Activated CD4-positive, alpha-beta memory T cell treated with anti-CD3 and anti-CD28 coated beads for 36 hours (primary cell): ENCODE measurements at regions not wholly inside any gene's neighbourhood (a gene's known extent, or its start where the extent isn't known, plus 50 kb on each side); places are given as distances from the start of the nearest gene placed in this dataset.

ENCODE experiments used
- CTCF ChIA-PET: fragments of 350-600 bp; sonication (Branson Sonifier 250); formaldehyde crosslinking; loops from one replicate; lab custom pipeline; 2021; ENCODE audit warnings: antibody characterized with exemption, inconsistent platforms; lab: Charles Lee
- POLR2A ChIA-PET: fragments of 350-600 bp; sonication (Branson Sonifier 250); formaldehyde crosslinking; loops from one replicate; lab custom pipeline; 2021; ENCODE audit warnings: antibody characterized with exemption; lab: Charles Lee
- DNase-seq: peaks from one replicate; pipeline ENCODE4 v3.0.0-alpha.2; 2020
- H3K27ac Mint-ChIP-seq: one replicate; pipeline ENCODE4 v1.8.0; 2021; ENCODE audit warnings: mixed read lengths
- H3K27me3 Mint-ChIP-seq: one replicate; pipeline ENCODE4 v1.8.0; 2021; ENCODE audit warnings: mixed read lengths
- H3K36me3 Mint-ChIP-seq: one replicate; pipeline ENCODE4 v1.8.0; 2021; ENCODE audit warnings: mixed read lengths
- H3K4me1 Mint-ChIP-seq: one replicate; pipeline ENCODE4 v1.8.0; 2021; ENCODE audit warnings: low read depth, mixed read lengths
- H3K4me3 Mint-ChIP-seq: one replicate; pipeline ENCODE4 v1.8.0; 2021; ENCODE audit warnings: mild to moderate bottlenecking, mixed read lengths
- H3K9me3 Mint-ChIP-seq: one replicate; pipeline ENCODE4 v1.8.0; 2021; ENCODE audit warnings: mixed read lengths
- intact Hi-C: fragments of 100-400 bp; cut with micrococcal nuclease; formaldehyde crosslinking; loops from one replicate; pipeline ENCODE4 v1.15.1; 2023

GRCh38 chr5:23343121-23343520, 164.3 kb upstream of the PRDM9 start:
- Mint-ChIP-seq H3K27ac (no peak overlapping the region), H3K9me3 (peaks cover 22% of the 10 kb centered on the region)
- CTCF ChIA-PET, result no interaction called here

DNA sequence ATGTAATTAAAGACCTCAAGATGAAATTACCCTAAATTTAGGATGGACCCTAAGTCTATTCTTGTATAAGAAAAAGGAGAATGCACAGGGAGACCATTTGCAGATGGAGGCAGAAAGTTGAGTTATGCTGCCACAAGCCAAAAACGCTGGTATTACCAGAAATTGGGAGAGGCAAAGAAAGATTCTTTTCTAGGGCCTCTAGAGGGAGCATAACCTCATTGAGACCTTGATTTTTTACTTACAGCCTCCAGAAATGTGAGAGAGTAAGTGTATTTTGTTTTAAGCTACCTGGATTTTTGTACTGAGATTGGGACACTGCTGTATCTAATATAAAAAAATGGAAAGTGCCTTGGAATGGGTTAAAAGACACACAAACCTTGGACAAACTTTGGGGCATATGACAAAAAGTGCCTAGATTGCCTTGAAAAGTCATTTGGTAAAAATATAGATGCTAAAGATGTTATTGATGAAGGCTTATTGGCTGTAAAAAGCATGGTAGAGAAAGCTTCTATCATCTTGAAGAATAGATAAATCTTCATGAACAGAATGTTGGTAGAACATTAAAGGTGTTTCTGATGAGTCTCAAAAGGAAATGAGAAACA, 174.7 kb upstream of the PRDM9 start:
- DNase-seq, result no peak
- CTCF ChIA-PET, result no interaction called here
- no peaks in the 10 kb centered on the region for H3K36me3 Mint-ChIP-seq
- no peak overlapping the region for H3K27ac Mint-ChIP-seq
- H3K9me3 Mint-ChIP-seq, result peaks cover 17% of the 10 kb centered on the region
- no peak overlapping the region for H3K4me3 Mint-ChIP-seq
- intact Hi-C loops, result no loop called here
- POLR2A ChIA-PET, result no interaction called here
- no peaks in the 10 kb centered on the region for H3K27me3 Mint-ChIP-seq
- no peaks in the 10 kb centered on the region for H3K4me1 Mint-ChIP-seq

More at GRCh38 chr5:23343121-23343520, 164.3 kb upstream of the PRDM9 start:
- no peak for DNase-seq
- H3K4me3 Mint-ChIP-seq, result no peak overlapping the region
- POLR2A ChIA-PET, result no interaction called here
- H3K27me3 Mint-ChIP-seq, result no peaks in the 10 kb centered on the region
- intact Hi-C loops, result no loop called here
- H3K4me1 Mint-ChIP-seq, result no peaks in the 10 kb centered on the region
- no peaks in the 10 kb centered on the region for H3K36me3 Mint-ChIP-seq

DNA sequence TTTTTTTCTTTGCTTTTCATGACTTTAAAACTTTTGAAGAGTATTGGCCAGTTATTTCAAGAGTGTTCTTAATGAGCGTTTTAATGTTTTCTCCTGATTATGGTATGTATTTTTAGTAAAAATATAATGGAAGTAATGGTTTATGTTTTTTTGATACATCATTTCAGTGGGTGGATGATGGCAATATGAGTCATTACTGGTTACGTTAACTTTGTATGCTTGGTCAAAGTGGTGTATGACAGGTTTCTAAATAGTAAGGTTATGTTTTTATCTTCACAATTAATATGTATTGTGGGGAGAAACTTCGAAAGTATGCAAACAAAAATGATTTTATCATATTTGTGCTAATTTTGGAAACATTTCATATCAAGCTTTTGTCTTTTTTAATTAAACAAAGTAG, 176.7 kb upstream of the PRDM9 start:
- intact Hi-C loops, result no loop called here
- Mint-ChIP-seq H3K27ac (no peak overlapping the region), H3K36me3 (no peaks in the 10 kb centered on the region), H3K4me1 (no peaks in the 10 kb centered on the region), H3K9me3 (peaks cover 15% of the 10 kb centered on the region), H3K4me3 (no peak overlapping the region), H3K27me3 (no peaks in the 10 kb centered on the region)
- CTCF ChIA-PET, result no interaction called here
- POLR2A ChIA-PET, result no interaction called here
- DNase-seq, result no peak

GRCh38 chr5:23319901-23320300, 187.5 kb upstream of the PRDM9 start:
- Mint-ChIP-seq H3K4me1 (no peaks in the 10 kb centered on the region), H3K27ac (no peak overlapping the region), H3K4me3 (no peak overlapping the region), H3K27me3 (no peaks in the 10 kb centered on the region), H3K36me3 (no peaks in the 10 kb centered on the region), H3K9me3 (peaks cover 34% of the 10 kb centered on the region)
- intact Hi-C loops, result no loop called here
- POLR2A ChIA-PET, result no interaction called here
- DNase-seq, result no peak
- CTCF ChIA-PET, result no interaction called here

- H3K36me3 Mint-ChIP-seq, result no peaks in the 10 kb centered on the region
- no peaks in the 10 kb centered on the region for H3K4me1 Mint-ChIP-seq
- CTCF ChIA-PET, result no interaction called here
- H3K27ac Mint-ChIP-seq, result no peak overlapping the region
- H3K9me3 Mint-ChIP-seq, result peaks cover 33% of the 10 kb centered on the region
- H3K4me3 Mint-ChIP-seq, result no peak overlapping the region
- POLR2A ChIA-PET, result no interaction called here
- intact Hi-C loops, result no loop called here
- H3K27me3 Mint-ChIP-seq, result no peaks in the 10 kb centered on the region
- DNase-seq, result no peak
Measured at GRCh38 chr5:23318960-23319359, 188.4 kb upstream of the PRDM9 start.

DNA sequence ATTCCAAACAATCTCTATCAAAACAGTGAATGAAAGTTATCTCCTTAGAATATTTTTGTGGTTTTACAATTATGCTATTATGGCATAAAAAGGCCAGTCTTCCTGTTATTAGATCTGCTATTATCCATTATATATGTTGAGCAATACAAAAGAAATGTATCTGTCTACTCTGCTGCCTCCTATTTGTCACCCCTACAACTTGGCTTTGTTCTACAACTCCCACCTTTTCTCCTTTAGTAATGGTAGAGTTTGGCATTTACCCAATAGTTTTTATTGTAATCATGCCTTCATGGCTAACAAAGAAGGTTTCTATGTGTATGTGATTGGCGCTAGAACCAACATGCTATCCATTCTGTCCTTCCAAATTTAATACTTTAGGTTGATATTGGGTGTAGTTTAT, 189.2 kb upstream of the PRDM9 start:
- intact Hi-C loops, result no loop called here

DNA sequence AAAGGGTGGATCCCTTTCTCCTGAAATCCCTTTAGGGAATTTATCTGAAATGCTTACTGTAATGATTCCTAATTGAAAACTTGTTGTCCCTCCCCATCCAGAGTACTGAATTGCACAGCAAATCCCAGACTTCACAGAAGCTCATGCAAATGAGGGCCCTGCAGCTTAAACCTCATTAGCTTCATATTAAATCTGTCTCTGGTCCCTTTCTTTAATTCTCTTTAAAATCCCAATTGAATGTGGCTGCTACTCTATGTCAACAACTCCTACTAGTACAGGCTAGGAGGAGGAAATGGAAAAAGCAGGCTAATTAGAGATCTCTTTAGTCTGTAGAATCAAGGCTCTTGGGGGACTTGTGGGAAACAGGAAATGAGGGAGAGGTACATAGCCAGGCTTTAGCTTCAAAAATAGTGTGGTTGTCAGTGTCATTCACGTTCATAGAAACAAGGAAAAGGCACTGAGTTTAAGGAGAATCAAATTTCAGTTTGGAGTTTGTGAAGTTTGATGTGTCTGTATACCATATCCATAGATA, 191.3 kb upstream of the PRDM9 start:
- H3K4me1 Mint-ChIP-seq, result no peaks in the 10 kb centered on the region
- POLR2A ChIA-PET, result no interaction called here
- no peak overlapping the region for H3K4me3 Mint-ChIP-seq
- peaks cover 29% of the 10 kb centered on the region for H3K9me3 Mint-ChIP-seq
- H3K27me3 Mint-ChIP-seq, result no peaks in the 10 kb centered on the region
- H3K27ac Mint-ChIP-seq, result no peak overlapping the region
- H3K36me3 Mint-ChIP-seq, result no peaks in the 10 kb centered on the region
- CTCF ChIA-PET, result no interaction called here
- DNase-seq, result no peak
- intact Hi-C loops, result no loop called here

More for the DNA sequence above, 189.2 kb upstream of the PRDM9 start:
- Mint-ChIP-seq H3K27me3 (no peaks in the 10 kb centered on the region), H3K9me3 (peaks cover 29% of the 10 kb centered on the region), H3K4me1 (no peaks in the 10 kb centered on the region), H3K36me3 (no peaks in the 10 kb centered on the region), H3K27ac (no peak overlapping the region), H3K4me3 (no peak overlapping the region)
- DNase-seq, result no peak
- ChIA-PET CTCF (no interaction called here), POLR2A (no interaction called here)

GRCh38 chr5:23314827-23315226, 192.6 kb upstream of the PRDM9 start:
- H3K36me3 Mint-ChIP-seq, result no peaks in the 10 kb centered on the region
- CTCF ChIA-PET, result no interaction called here
- H3K27ac Mint-ChIP-seq, result no peak overlapping the region
- intact Hi-C loops, result no loop called here
- no peaks in the 10 kb centered on the region for H3K4me1 Mint-ChIP-seq
- H3K27me3 Mint-ChIP-seq, result no peaks in the 10 kb centered on the region
- POLR2A ChIA-PET, result no interaction called here
- DNase-seq, result no peak
- peaks cover 33% of the 10 kb centered on the region for H3K9me3 Mint-ChIP-seq
- no peak overlapping the region for H3K4me3 Mint-ChIP-seq

DNA sequence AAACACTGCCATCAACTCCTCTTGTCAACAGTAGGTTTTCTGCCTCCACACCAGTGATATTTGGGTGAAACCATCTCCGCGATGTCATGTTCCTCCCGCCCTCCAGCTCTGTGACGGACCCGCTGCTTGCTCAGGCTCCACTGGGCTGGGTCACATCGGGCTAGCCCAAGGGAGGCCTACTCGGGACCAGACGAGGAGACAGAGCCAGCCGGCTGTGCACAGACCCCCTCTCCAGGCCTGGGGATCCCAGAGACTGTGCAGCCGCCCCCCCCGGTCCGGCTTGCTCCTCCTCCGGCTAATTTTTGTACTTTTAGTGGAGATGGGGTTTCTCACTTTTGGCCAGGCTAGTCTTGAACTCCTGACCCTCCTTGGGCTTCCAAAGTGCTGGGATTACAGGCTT, 202.4 kb upstream of the PRDM9 start:
- H3K4me1 Mint-ChIP-seq, result no peaks in the 10 kb centered on the region
- no peaks in the 10 kb centered on the region for H3K36me3 Mint-ChIP-seq
- H3K9me3 Mint-ChIP-seq, result peaks cover 27% of the 10 kb centered on the region
- POLR2A ChIA-PET, result no interaction called here
- no peak overlapping the region for H3K27ac Mint-ChIP-seq
- no peaks in the 10 kb centered on the region for H3K27me3 Mint-ChIP-seq
- intact Hi-C loops, result no loop called here
- no peak overlapping the region for H3K4me3 Mint-ChIP-seq
- no peak for DNase-seq
- CTCF ChIA-PET, result no interaction called here

DNA sequence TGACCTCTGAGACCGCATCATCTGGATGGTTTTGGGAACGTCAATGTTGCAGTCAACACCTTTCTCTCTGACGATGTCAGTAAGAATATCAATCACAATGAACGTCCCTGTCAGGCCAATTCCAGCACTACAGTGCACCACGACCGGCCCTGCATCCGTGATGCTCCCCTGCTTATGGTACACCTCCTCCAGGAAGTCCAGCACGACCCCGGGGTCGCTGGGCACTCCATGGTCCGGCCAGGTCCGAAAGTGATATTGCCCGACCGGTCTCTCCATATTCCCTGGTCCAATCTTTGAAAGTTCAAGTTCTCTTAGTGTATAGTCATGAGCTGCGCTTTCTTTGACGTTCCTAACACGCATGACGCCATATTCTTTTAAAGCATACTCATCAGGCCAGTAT, 203.6 kb upstream of the PRDM9 start:
- H3K4me1 Mint-ChIP-seq, result no peaks in the 10 kb centered on the region
- ChIA-PET POLR2A (no interaction called here), CTCF (no interaction called here)
- peaks cover 26% of the 10 kb centered on the region for H3K9me3 Mint-ChIP-seq
- H3K27ac Mint-ChIP-seq, result no peak overlapping the region
- no peaks in the 10 kb centered on the region for H3K36me3 Mint-ChIP-seq
- no peak overlapping the region for H3K4me3 Mint-ChIP-seq
- intact Hi-C loops, result no loop called here
- no peak for DNase-seq
- H3K27me3 Mint-ChIP-seq, result no peaks in the 10 kb centered on the region

DNA sequence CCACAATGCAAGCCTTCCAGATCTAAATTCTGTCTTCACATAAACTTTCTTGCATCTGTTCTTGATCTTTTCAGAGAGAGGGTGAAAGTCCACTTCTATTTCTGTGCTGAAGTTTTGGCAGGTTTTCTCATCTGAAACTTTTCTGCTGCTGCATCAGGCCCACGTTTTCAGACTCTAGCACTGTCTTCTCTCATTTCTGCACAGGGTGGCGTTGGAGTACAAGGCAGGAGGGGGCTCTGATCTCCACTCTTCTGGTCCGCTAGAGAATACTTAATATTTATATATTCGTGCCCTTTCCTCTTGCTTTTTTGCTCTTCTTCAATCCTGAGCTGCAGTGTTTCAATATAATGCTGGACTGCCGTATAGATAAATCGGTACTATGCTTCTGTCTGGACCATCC, 204.0 kb upstream of the PRDM9 start:
- Mint-ChIP-seq H3K27me3 (no peaks in the 10 kb centered on the region), H3K27ac (no peak overlapping the region), H3K4me3 (no peak overlapping the region), H3K36me3 (no peaks in the 10 kb centered on the region), H3K4me1 (no peaks in the 10 kb centered on the region), H3K9me3 (peaks cover 26% of the 10 kb centered on the region)
- DNase-seq, result no peak
- intact Hi-C loops, result no loop called here
- POLR2A ChIA-PET, result no interaction called here
- CTCF ChIA-PET, result no interaction called here

- no peaks in the 10 kb centered on the region for H3K27me3 Mint-ChIP-seq
- intact Hi-C loops, result no loop called here
- no peak for DNase-seq
- POLR2A ChIA-PET, result no interaction called here
- no peak overlapping the region for H3K27ac Mint-ChIP-seq
- no peak overlapping the region for H3K4me3 Mint-ChIP-seq
- H3K9me3 Mint-ChIP-seq, result peaks cover 26% of the 10 kb centered on the region
- H3K4me1 Mint-ChIP-seq, result no peaks in the 10 kb centered on the region
- CTCF ChIA-PET, result no interaction called here
- H3K36me3 Mint-ChIP-seq, result no peaks in the 10 kb centered on the region
Measured at GRCh38 chr5:23302438-23302837, 205.0 kb upstream of the PRDM9 start.

GRCh38 chr5:23289162-23289561, 218.2 kb upstream of the PRDM9 start:
- no peak overlapping the region for H3K27ac Mint-ChIP-seq
- no peak overlapping the region for H3K4me3 Mint-ChIP-seq
- H3K9me3 Mint-ChIP-seq, result peaks cover 31% of the 10 kb centered on the region
- CTCF ChIA-PET, result no interaction called here
- no peak for DNase-seq
- intact Hi-C loops, result no loop called here
- no peaks in the 10 kb centered on the region for H3K4me1 Mint-ChIP-seq
- H3K36me3 Mint-ChIP-seq, result no peaks in the 10 kb centered on the region
- no peaks in the 10 kb centered on the region for H3K27me3 Mint-ChIP-seq
- POLR2A ChIA-PET, result no interaction called here
